ENCODE measurements at regions not wholly inside any gene's neighbourhood (a gene's known extent, or its start where the extent isn't known, plus 50 kb on each side); places are given as distances from the start of the nearest gene placed in this dataset.

GRCh38 chr20:22523499-22524392 is 60.6 kb downstream of the FOXA2 start:
- Histone ChIP-seq H3K27ac (ENCODE audit: low read depth in 1 of 2, low read length in 2 of 2) (peak overlapping the region; percentile 75 to 86), H3K9ac (ENCODE audit: low read depth in 1 of 2, low read length in 2 of 2) (peak overlapping the region; percentile 14 to 57), H3K27me3 (ENCODE audit: control insufficient read depth in 4 of 4, insufficient read depth in 4 of 4, low read length in 3 of 4) (no peaks in the 10 kb centered on the region), H3K4me1 (ENCODE audit: control insufficient read depth in 4 of 4, insufficient read depth in 4 of 4, low read length in 3 of 4) (peaks cover 13 to 45% (median 36%) of the 10 kb centered on the region in 4 donors), H3K36me3 (ENCODE audit: control insufficient read depth in 4 of 4, insufficient read depth in 3 of 4, low read depth in 1 of 4, low read length in 3 of 4) (no peaks in the 10 kb centered on the region), H3K4me3 (ENCODE audit: low read depth in 1 of 3, low read length in 3 of 3) (peak overlapping the region; percentile 42 to 59 (median 52)), H3K9me3 (ENCODE audit: control insufficient read depth in 4 of 4, low read length in 3 of 4) (no peaks in the 10 kb centered on the region)
- WGBS: 35% methylated on average over 15 of the region's 15 CpGs
- TF ChIP-seq RAD21 (IDR thresholded peaks at IDR 0.05) (peak; percentile 11 to 56), EGR1 (IDR thresholded peaks at IDR 0.05; ENCODE audit: low read depth in 2 of 2) (no peak), TAF1 (conservative IDR thresholded peaks at IDR 0.05) (peak; percentile 92), ZBTB33 (IDR thresholded peaks at IDR 0.05) (no peak), GABPA (IDR thresholded peaks at IDR 0.05 in 1 of 2, conservative IDR thresholded peaks at IDR 0.05 in 1 of 2) (no peak), YY1 (IDR thresholded peaks at IDR 0.05) (peak; percentile 16), ATF3 (IDR thresholded peaks at IDR 0.05) (no peak), CTCF (IDR thresholded peaks at IDR 0.05; ENCODE audit: low read depth, low read length, missing input control) (no peak), HNF4A (conservative IDR thresholded peaks at IDR 0.05) (peak; percentile 88 to 97), HNF4G (IDR thresholded peaks at IDR 0.05) (peak; percentile 86), MAX (IDR thresholded peaks at IDR 0.05) (peak; percentile 47), JUND (IDR thresholded peaks at IDR 0.05) (peak; percentile 36 to 60), FOXA1 (IDR thresholded peaks at IDR 0.05) (no peak), NR2F2 (IDR thresholded peaks at IDR 0.05) (no peak), REST (IDR thresholded peaks at IDR 0.05) (peak; percentile 61), SP1 (IDR thresholded peaks at IDR 0.05) (peak; percentile 99), RXRA (IDR thresholded peaks at IDR 0.05) (peak; percentile 62 to 69), FOXA2 (IDR thresholded peaks at IDR 0.05) (peak; percentile 50)
- DNase-seq (ENCODE audit: low spot score): no peak

Measured in liver (tissue), 8 donors.